ENCODE measurements at regions not wholly inside any gene's neighbourhood (a gene's known extent, or its start where the extent isn't known, plus 50 kb on each side); places are given as distances from the start of the nearest gene placed in this dataset.
"Not testable (repeated sequence)": the region's sequence is repeated elsewhere in the genome, so short reads cannot be mapped to it uniquely, and the experiment has no call there.

GRCh38 chr19:30102239-30102638 is 160.2 kb downstream of the URI1 start:
- no peak for DNase-seq (ENCODE audit: low read depth in 2 of 3, low spot score in 1 of 3)

DNA sequence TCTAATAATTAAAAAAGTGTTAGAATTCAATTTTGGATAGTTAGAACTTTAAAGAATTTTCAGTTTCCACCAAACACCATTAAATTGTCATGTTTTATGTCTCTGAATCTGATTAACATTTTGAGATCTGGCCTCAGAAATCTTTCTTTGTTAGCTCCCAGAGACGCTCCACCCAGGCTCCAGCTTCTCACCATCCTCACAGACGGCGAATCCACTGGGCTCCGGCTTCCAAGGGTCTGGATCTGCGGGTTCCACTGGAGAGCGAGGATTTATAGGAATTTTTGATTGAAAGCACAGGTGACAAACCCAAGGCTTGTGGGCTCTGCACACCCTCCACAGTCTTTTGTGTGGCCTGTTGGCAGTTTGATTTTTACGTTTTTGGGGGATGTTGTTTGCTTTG is 160.6 kb downstream of the URI1 start:
- DNase-seq (ENCODE audit: low read depth in 2 of 3, low spot score in 1 of 3): no peak

DNA sequence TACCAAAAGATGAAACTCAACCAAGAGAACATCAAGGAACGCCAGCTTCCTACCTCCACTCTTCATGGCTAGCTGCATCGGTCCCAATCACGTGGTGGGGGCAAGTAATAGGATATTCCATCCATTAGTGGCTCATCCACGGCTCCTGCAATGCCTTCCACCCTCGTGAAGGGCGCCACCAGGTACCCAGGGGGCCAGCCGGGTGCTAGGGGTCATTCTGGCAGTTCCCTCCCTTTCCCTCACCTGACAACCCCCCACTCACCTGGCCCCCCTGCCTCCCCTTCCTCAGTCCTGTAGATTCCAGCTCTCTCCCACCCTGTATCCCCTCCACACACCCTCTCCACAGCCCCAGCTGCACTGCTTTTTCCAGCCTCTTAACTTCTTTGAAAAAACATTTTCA is 161.9 kb downstream of the URI1 start:
- no peak for DNase-seq (ENCODE audit: low read depth in 2 of 3, low spot score in 1 of 3)

- DNase-seq (ENCODE audit: low read depth in 2 of 3, low spot score in 1 of 3): no peak
Measured at GRCh38 chr19:30105316-30105715, 163.3 kb downstream of the URI1 start.

GRCh38 chr19:30105727-30106126 is 163.7 kb downstream of the URI1 start:
- DNase-seq (ENCODE audit: low read depth in 2 of 3, low spot score in 1 of 3): no peak

DNA sequence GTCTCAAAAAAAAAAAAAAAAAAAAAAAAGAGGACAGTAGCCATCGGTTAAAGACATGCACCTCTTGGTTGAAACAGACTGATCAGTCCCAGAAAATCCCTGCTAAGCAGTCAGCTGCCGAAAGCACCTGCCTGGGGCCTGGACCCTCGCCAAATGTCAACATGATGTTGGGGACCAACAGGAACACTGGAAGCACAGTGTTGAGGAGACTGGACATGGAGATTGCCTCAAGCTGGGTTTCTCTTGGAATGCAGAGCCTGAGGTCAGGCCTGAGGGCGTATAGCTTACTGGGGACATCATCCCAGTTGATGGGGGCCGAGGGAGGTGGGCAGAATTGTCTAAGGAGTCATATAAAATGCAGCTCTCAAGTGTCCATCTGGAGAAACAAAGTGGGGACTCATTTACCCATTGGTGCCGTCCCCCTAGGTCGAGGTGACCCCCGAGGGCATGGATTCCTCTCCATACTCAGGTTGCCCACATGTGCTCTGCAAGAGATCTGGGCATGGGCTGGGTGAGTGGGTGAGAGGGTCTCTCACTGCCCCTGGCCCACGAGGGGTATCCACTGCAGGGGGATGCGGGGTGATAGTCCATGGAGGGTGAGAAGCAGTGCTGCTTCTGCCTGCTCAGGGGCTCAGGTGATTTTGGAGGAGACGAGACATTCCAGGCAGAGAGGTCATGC is 164.5 kb downstream of the URI1 start:
- no peak for DNase-seq (ENCODE audit: low read depth in 2 of 3, low spot score in 1 of 3)

DNA sequence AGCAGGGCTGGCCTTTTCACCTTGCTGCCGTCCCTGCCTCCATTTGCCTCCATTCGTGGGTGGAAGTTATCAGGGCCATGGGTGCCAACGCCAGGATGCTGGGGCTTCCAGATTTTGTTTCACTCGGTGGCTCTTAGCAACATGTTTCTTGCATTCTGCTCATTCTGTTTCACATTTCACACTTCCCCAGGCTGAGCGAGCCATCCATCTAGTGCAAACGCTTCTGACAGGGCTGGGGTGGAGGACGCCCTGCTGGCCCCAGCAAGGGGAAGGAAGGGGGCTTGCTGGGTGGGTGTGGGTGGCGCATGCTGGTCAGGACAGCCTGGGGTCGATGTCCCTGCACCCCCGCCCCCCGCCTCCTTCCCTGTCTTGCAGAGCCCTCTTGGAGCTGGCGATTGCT is 165.2 kb downstream of the URI1 start:
- no peak for DNase-seq (ENCODE audit: low read depth in 2 of 3, low spot score in 1 of 3)

GRCh38 chr19:30109565-30109964 is 167.5 kb downstream of the URI1 start:
- no peak for DNase-seq (ENCODE audit: low read depth in 2 of 3, low spot score in 1 of 3)

- no peak for DNase-seq (ENCODE audit: low read depth in 2 of 3, low spot score in 1 of 3)
Measured at GRCh38 chr19:30111021-30111855, 169.2 kb downstream of the URI1 start.

DNA sequence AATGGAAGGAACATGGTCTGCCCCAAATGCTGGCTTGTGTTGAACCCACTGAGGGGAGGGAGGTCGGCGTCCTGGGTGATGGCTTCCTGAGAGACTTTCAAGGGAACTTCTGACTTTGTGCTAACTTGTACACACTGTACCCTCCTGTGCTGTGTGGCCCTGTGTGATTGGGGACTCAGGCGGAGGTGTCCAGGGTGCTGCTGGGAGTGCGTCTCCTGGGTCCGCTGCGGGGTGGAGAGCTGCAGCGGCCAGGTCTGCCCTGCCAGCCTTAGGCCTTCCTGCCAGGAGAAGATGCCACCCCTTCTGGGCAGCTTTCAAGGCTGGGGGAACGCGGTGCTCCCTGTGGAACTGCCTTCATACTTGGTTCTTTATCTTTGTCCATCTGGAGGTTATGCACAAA is 170.1 kb downstream of the URI1 start:
- no peak for DNase-seq (ENCODE audit: low read depth in 2 of 3, low spot score in 1 of 3)

DNA sequence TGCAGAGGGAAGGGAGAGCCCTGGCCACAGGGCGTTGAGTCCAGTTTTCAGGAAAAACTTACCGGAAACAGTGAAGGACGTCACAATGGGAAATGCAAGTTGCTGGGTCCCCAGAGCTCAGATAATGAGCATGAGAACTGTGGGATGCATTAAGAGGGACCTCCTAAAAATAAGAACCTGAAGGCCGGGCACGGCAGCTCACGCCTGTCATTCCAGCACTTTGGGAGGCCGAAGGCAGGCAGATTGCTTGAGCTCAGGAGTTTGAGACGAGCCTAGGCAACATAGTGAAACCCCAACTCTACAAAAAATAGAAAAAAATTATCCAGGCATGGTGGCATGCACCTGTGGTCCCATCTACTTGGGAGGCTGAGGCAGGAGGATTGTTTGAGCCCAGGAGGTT is 170.6 kb downstream of the URI1 start:
- DNase-seq (ENCODE audit: low read depth in 2 of 3, low spot score in 1 of 3): no peak

GRCh38 chr19:30113186-30113585 is 171.1 kb downstream of the URI1 start:
- no peak for DNase-seq (ENCODE audit: low read depth in 2 of 3, low spot score in 1 of 3)

DNA sequence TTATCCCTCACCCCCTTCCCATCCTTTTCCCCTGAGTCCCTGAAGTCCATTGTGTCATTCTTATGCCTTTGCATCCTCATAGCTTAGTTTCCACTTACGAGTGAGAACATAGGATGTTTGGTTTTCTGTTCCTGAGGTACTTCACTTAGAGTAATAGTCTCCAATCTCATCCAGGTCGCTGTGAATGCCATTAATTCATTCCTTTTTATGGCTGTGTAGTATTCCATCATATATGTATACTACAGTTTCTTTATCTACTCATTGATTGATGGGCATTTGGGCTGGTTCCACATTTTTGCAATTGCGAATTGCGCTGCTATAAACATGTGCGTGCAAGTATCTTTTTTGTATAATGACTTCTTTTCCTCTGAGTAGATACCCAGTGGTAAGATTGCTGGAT is 172.1 kb downstream of the URI1 start:
- not testable (repeated sequence) for DNase-seq (ENCODE audit: low read depth in 2 of 3, low spot score in 1 of 3)

GRCh38 chr19:30115947-30116346 is 173.9 kb downstream of the URI1 start:
- DNase-seq (ENCODE audit: low read depth in 2 of 3, low spot score in 1 of 3): no peak

DNA sequence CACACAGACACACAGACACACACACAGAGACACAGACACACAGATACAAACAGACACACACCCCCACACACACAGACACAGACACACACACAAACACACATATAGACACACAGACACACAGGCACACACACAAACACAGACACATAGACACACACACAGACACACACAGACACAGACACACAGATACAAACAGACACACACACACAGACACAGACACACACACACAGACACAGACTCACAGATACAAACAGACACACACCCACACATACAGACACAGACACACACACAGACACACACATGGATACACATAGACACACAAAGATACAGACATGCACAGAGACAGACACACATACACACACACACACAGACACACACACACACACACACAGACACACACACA is 174.5 kb downstream of the URI1 start:
- DNase-seq (ENCODE audit: low read depth in 2 of 3, low spot score in 1 of 3): no peak

GRCh38 chr19:30116984-30117555 is 175.0 kb downstream of the URI1 start:
- no peak for DNase-seq (ENCODE audit: low read depth in 2 of 3, low spot score in 1 of 3)

- no peak for DNase-seq (ENCODE audit: low read depth in 2 of 3, low spot score in 1 of 3)
Measured at GRCh38 chr19:30117636-30118145, 175.7 kb downstream of the URI1 start.

GRCh38 chr19:30118221-30118620 is 176.2 kb downstream of the URI1 start:
- no peak for DNase-seq (ENCODE audit: low read depth in 2 of 3, low spot score in 1 of 3)

- DNase-seq (ENCODE audit: low read depth in 2 of 3, low spot score in 1 of 3): no peak
Measured at GRCh38 chr19:30118760-30119159, 176.7 kb downstream of the URI1 start.

GRCh38 chr19:30119180-30119908 is 177.3 kb downstream of the URI1 start:
- DNase-seq (ENCODE audit: low read depth in 2 of 3, low spot score in 1 of 3): no peak

- DNase-seq (ENCODE audit: low read depth in 2 of 3, low spot score in 1 of 3): no peak
Measured at GRCh38 chr19:30120860-30121484, 178.9 kb downstream of the URI1 start.

Measured in stimulated activated CD4-positive, alpha-beta T cell treated with anti-CD3 and anti-CD28 coated beads, Interleukin-12 subunit alpha, Interleukin-12 subunit beta, amount 100 ng/mL, for 48 hours (primary cell).